ENCODE measurements at regions not wholly inside any gene's neighbourhood (a gene's known extent, or its start where the extent isn't known, plus 50 kb on each side); places are given as distances from the start of the nearest gene placed in this dataset.

- no peak for TF ChIP-seq CTCF (IDR thresholded peaks at IDR 0.05; ENCODE audit: low read length)
- TF ChIP-seq EZH2 (optimal IDR thresholded peaks at IDR 0.05; ENCODE audit: low read depth, low read length), result no peak
Observed at GRCh38 chr5:57710126-57710525, 227.5 kb upstream of the ACTBL2 start.

All from MM.1S (cell line).